ENCODE measurements at regions not wholly inside any gene's neighbourhood (a gene's known extent, or its start where the extent isn't known, plus 50 kb on each side); places are given as distances from the start of the nearest gene placed in this dataset.
"Not testable (repeated sequence)": the region's sequence is repeated elsewhere in the genome, so short reads cannot be mapped to it uniquely, and the experiment has no call there.

DNA sequence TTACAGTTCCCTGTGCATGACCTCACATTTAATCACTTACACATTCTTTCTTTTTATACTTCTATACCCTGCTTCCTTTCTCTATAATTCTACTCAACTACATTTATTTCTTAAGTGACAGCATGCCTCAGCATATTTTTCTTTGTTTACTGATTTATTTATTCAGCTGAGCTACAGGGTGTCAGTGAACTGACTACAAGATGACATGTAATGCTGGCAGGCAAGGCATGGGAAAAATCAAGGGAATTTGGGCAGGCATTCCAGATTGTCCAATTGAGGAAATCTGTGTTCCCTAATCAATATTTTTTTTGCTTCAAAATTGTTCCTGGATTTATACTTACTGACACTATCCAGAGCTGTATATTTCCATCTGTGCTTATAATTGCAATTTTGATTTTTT is 875.5 kb downstream of the C4orf33 start:
- no peak overlapping the region for H3K4me3 ChIP-seq (ENCODE audit: low read depth, low read length)

DNA sequence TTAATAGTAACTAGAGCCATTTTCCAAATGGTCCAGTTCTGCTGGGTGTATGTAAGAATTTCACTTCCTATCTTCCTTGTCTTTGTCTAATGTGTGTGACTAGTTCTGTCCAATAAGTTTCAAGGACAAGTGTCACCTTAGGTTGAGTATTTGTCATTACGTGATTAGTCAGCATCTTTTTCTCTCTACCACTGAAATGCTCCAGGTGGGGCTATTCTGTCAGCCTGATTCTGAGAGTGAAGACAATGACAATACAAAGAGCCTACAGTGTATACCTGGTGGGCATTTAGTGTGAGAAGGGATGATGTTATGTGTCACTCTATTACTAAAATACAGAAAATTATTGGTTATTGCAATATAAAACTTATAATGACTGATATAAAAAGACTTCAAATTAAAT is 876.3 kb downstream of the C4orf33 start:
- no peak overlapping the region for H3K4me3 ChIP-seq (ENCODE audit: low read depth, low read length)

DNA sequence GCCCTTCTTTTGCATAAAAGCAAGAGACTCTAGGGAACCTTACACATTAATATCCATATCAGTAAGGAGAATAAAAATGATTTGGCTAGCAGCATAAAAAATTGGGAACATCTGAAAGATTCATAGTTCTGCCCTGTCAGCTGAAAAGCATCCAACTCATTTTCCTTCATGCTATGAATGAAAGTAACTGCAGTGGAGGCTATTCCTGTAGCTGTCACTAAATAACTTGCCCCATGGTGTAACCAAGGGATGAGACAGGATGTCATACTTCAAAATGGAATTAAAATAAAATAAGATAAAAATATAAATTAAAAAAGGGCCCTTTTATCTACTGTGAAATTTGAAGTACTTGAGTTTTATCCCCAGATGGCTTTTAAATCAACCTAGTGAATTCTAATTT is 878.8 kb downstream of the C4orf33 start:
- no peak overlapping the region for H3K4me3 ChIP-seq (ENCODE audit: low read depth, low read length)

DNA sequence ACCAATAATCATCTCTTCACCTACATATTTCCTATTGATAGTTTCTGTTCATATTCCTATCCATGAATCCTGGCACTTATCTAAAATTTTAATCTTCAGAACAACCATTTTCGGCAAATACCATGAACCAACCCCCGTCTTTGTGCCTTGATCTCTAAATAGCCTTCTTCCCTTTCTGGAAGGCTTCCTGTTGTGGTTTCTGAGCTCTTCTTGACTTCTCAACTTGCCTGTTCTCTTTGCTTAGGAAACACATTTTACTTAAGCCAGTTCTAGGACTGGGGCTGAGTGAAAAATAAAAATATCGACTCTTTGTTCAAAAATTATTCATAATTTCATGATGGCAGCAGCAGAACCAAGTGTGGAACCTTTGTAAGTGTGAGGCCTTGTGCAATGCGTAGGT is 882.4 kb downstream of the C4orf33 start:
- no peak overlapping the region for H3K4me3 ChIP-seq (ENCODE audit: low read depth, low read length)

DNA sequence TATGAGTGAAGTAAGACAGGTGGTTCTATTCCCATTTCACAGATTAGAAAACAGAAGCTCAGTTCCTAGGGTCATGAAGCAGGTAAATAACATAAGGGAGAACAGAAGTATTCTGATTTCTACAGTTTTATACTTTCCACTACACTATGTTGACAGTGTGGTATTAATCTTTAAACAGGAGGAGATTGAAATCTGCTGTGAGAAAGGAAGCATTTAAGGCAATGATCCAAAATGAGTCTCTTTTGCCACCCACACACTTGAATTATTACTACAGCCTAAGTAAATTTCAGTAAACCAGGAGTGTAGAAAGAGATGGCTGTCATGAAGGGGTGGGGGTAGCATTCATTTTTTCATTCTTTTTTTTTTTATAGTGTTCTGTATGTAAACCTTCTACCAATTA is 893.0 kb downstream of the C4orf33 start:
- H3K4me3 ChIP-seq (ENCODE audit: low read depth, low read length) = no peak overlapping the region

DNA sequence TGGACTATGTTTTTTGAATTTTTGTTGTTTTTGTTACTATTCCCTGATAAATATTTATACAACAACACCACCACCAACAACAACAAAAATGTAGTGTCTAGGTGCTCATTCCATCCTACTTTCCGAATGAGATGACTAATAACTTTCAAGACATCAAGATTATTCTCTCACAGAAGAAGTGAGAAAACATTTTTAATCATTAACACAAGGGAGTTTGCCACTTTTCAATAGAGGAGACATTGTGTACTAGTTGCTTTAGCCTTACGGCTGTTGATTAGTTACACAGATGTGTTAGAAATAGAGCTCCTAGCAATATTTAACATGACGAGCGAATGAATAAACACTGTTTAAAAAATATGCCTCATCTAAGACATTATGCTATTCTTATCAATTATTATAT is 898.8 kb downstream of the C4orf33 start:
- H3K4me3 ChIP-seq (ENCODE audit: low read depth, low read length) = no peak overlapping the region

DNA sequence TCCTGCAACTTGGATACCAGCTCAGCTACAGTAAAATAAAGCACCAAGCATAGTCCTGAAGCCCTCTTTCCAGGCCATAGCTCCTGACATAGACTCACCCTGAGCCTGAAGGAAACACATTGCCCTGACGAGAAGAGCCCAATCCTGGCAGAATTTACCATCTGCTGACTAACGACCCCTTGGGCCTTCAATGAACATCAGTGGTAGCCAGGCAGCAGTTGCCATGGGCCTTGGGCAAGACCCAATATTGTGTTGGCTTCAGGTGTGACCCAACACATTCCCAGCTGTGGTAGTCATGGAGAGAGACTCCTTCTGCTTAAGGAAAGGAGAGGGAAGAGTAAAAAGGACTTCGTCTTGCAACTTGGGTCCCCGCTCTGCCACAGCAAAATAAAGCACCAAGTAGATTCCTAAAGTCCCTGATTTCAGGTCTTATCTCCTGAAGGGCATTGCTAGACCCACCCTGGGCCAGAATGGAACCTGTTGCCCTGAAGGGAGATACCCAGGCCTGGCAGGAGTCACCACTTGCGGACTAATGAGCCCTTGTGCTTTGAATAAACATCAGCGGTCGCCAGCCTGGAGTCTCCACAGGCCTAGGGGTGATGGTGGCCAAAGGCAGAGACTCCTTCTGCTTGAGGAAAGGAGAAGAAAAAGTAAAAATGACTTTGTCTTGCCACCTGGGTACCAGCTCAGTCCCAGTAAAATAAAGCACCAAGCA is 902.6 kb downstream of the C4orf33 start:
- no peak overlapping the region for H3K4me3 ChIP-seq (ENCODE audit: low read depth, low read length)

DNA sequence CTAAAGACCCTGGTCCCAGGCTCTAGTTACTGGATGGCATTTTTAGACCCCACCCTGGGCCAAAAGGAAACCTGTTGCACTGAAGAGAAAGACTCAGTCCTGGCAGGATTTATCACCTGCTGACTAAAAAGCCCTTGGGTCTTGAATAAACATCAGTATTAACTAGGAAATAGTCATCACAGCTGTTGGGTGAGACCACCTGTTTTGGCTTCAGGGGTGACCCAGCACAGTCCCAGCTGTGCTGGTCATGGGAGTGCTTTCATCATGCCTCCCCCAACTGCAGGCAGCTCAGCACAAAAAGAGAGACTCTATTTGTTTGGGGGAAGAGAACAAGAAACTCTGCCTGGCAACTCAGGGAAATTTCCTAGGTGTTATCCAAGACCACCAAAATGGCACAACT is 903.2 kb downstream of the C4orf33 start:
- H3K4me3 ChIP-seq (ENCODE audit: low read depth, low read length) = no peak overlapping the region

DNA sequence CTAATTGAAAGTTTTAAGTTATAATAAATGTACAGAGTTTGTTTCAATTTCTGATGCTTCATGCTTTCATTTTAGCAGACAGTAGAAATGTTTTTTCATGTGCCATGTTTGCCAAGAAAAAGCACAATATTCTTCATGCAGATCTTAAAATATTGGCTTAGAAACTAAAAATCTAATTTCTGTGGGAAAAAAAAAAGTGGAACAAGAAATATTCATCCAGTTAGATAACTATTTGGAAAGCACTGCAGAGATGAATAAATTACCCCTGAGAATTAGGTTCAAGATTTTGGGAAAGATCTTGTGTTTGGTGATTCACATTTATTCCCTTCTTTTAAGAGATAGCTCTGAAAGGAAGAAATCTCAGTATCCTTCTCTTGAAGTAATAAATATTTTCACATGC is 912.5 kb downstream of the C4orf33 start:
- H3K4me3 ChIP-seq (ENCODE audit: low read depth, low read length) = no peak overlapping the region

DNA sequence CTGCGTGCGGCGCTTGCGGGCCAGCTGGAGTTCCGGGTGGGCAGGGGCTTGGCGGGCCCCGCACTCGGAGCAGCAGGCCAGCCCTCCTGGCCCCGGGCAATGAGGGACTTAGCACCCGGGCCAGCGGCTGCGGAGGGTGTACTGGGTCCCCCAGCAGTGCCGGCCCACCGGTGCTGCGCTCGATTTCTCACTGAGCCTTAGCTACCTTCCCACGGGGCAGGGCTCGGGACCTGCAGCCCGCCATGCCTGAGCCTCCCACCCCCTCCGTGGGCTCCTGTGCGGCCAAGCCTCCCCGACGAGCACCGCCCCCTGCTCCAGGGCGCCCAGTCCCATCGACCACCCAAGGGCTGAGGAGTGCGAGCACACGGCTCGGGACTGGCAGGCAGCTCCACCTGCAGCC is 916.9 kb downstream of the C4orf33 start:
- not testable (repeated sequence) for H3K4me3 ChIP-seq (ENCODE audit: low read depth, low read length)

DNA sequence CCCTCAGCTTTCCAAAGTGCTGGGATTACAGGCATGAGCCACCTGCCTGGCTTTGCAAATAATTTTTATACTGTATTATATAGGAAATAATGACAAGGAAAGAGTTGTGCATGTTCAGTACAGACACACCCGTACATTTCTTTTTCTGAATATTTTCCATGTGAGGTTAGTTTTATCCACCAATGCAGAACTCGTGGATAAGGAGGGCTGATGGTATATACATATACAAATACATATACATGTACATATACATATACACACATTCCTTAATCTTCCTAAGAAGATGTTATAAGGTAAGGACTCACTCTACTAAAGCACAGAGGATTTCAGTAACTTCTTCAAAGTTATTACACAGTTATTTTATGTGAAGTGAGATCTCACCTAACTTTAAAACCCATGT is 925.8 kb downstream of the C4orf33 start:
- no peak overlapping the region for H3K4me3 ChIP-seq (ENCODE audit: low read depth, low read length)

DNA sequence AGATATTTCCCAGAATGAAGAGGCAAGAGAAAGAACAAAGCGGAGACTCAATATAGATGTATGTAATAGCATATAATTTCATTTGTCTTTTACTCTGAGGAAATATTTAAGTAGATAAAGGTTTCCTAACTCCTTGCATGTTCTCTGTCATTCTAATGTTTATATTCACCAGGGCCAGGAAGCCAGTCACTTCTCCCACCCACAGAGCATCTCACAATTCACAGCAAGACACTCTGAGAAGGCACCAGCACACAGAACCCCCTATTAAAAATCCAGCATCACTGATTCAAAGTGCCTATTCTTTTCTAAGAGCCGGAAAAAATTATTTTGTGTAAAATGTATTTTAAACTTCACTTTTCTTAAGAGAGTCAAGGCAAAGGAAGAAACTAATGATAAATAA is 927.1 kb downstream of the C4orf33 start:
- no peak overlapping the region for H3K4me3 ChIP-seq (ENCODE audit: low read depth, low read length)

DNA sequence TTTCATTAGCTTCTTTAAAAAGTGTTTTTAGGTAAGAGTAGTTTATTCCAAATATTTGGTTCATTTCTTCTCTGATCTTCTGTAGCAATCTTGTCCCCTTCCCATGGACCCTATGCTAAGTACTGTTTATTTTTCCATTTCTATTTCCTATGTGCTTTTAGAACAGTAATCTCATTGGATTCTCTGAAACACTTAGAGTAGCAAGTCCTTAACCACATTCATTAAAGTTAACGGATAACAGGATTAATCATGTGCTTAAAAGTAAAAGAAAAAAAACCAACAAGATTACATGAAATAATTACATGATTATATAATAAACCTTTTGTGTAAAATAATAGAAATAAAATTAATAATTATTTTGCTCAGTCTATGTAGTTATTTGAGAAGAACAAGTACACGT is 929.7 kb downstream of the C4orf33 start:
- H3K4me3 ChIP-seq (ENCODE audit: low read depth, low read length) = no peak overlapping the region

DNA sequence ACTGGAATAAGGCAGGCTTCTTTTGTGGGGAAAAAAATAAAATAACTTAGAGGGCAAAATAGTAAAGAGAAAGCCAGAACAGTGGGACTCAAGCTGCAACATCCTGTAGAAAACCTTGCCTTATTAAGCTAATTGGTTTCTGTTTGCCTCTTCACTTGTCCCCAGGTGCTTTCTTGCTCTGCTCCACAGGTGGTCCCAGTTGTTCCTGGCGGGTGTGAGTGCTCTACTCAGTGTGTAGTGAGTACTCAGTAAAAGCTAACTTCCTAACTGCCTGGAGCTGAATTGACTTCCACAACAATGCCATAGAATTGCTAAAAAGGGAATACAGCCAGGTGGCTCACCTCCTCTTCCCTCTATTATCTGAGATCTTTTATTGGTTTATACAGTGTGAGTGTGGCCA is 930.2 kb downstream of the C4orf33 start:
- no peak overlapping the region for H3K4me3 ChIP-seq (ENCODE audit: low read depth, low read length)

DNA sequence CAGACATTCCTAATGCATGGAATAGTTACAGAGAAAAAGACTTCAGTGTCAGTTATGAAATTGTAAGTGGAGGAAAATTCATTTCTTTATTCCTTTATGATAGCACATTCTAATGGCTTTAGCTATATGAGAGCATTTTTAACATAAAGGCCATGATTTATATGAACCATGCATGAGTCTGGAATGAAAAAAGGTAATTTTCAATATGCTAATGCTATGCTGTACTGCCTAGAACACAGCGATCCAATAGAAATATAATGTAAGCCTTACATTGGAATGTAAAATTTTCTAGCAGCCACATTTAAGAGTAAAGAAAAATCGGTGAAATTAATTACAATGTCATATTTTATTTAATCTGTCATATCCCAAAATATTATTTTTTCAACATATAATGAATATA is 932.0 kb downstream of the C4orf33 start:
- H3K4me3 ChIP-seq (ENCODE audit: low read depth, low read length) = no peak overlapping the region

DNA sequence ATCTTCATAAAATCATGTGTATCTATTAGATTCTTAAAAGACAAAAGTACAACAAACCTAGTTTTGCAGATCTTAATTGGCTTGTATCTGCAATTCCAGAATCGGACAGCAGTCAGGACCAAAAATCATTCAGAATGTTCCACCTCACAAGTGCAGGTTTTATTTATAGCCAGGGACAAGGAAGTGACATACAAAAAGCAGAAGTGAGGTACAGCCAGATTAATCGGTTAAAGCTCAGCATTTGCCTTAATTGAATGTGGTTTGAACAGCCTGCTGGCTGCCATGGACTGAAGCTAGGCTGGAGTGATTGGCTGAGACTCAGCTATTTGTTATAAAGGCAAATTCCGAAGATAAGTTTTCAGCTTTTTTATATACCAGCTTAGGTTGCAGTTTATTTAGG is 932.6 kb downstream of the C4orf33 start:
- H3K4me3 ChIP-seq (ENCODE audit: low read depth, low read length) = no peak overlapping the region

DNA sequence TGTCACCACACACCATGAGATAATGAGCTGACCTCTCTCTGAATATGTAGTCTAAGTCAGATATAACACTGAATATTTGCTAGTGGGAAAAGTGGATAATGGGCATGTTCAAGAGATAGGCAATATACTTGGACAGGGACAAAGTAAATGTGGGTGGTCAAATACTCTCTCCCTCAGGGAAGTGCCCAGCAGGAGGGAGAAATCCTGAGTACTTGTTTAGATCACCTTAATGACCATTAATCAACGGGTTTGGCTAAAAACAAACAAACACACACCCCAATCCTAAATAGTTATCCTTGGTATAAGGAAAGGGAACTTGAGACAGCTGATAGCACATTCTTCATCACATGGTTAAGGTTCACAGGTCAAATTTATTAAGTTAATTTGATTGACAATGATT is 933.5 kb downstream of the C4orf33 start:
- no peak overlapping the region for H3K4me3 ChIP-seq (ENCODE audit: low read depth, low read length)

DNA sequence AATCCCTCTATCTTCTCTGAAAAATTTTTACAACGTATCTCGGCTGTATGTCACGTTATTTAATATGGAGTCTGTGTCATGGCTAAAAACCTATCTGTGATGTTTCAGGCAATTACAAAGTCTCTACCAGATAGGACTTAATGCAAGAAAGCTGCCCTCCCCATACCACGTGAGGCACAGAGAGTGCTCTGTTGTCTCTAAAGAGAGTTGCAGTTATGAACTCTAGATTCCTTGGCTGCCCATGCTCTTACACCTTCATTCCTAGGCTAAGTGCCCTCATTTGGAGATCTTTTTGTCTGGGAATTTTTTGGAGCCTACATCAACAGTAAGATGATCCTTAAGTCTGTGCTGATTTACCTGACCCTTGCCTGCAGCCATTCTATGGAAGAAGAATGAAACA is 935.9 kb downstream of the C4orf33 start:
- no peak overlapping the region for H3K4me3 ChIP-seq (ENCODE audit: low read depth, low read length)

DNA sequence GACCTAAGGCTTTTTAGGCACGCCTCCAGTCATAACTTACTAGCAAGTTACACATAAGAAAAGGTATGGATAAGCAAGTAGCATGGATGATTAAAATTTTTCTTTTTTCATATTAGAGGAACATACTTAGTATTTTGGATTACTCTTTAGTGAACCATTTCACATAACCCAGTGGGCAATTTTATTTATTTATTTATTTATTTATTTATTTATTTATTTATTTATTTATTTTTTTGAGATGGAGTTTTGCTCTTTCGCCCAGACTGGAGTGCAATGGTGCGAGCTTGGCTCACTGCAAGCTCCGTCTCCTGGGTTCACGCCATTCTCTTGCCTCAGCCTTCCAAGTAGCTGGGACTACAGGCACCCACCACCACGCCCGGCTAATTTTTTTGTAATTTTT is 937.7 kb downstream of the C4orf33 start:
- H3K4me3 ChIP-seq (ENCODE audit: low read depth, low read length) = not testable (repeated sequence)

DNA sequence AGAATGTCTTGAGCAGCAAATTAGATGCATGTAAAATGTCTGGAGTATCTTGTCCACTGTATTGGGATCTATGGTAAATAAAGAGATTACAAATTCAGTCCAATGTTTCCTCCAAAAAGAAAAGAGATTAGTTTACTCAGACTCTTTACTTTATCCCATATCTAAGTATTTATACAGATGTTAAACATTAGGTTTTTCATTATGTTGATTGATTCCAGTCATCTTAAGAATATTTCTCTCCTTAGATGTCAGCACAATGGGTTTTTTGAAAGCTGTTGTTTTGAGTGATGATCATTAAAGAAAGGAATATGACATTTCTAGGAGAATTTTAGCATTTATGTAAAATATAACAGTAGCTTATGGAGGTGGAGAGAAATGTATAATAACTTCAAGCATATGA is 938.9 kb downstream of the C4orf33 start:
- H3K4me3 ChIP-seq (ENCODE audit: low read depth, low read length) = no peak overlapping the region

DNA sequence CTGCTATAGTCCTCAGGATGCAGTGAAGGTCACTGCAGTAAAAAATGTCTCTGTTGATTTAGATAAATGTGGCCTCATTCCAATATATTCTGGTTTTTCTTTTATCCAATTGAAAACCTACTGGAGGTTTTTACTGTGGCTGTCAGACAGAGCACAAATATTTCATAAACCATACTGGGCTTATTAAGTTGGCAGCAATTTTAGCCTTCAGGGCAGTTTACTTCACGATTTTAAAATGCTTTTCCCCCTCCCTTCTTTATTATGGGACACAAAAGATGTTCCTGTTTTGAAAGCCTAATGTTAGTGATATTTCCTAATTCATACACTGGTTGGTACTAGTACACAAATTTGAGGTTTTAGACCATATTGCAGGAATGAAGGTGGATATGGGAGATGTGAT is 939.4 kb downstream of the C4orf33 start:
- no peak overlapping the region for H3K4me3 ChIP-seq (ENCODE audit: low read depth, low read length)

DNA sequence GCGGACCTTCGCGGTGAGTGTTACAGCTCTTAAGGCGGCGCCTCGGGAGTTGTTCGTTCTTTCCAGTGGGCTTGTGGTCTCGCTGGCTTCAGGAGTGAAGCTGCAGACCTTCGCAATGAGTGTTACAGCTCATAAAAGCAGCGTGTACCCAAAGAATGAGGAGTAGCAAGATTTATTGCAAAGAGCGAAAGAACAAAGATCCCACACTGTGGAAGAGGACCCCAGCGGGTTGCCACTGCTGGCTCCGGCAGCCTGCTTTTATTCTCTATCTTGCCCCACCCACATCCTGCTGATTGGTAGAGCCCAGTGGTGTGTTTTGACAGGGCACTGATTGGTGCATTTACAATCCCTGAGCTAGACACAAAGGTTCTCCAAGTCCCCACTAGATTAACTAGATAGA is 941.9 kb downstream of the C4orf33 start:
- not testable (repeated sequence) for H3K4me3 ChIP-seq (ENCODE audit: low read depth, low read length)

DNA sequence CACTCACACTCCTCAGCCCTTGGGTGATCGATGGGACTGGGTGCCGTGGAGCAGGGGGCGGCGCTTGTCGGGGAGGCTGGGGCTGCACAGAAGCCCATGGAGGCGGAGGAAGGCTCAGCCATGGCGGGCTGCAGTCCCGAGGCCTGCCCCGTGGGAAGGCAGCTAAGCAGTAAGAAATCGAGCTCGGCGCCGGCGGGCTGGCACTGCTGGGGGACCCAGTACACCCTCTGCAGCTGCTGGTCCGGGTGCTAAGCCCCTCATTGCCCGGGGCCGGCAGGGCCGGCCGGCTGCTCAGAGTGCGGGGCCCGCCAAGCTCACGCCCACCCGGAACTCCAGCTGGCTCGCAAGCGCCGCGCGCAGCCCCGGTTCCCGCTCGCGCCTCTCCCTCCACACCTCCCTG is 942.6 kb downstream of the C4orf33 start:
- H3K4me3 ChIP-seq (ENCODE audit: low read depth, low read length) = not testable (repeated sequence)

All from iPS-11a (cell line).